ENCODE measurements at regions not wholly inside any gene's neighbourhood (a gene's known extent, or its start where the extent isn't known, plus 50 kb on each side); places are given as distances from the start of the nearest gene placed in this dataset.
"Not testable (repeated sequence)": the region's sequence is repeated elsewhere in the genome, so short reads cannot be mapped to it uniquely, and the experiment has no call there.

DNA sequence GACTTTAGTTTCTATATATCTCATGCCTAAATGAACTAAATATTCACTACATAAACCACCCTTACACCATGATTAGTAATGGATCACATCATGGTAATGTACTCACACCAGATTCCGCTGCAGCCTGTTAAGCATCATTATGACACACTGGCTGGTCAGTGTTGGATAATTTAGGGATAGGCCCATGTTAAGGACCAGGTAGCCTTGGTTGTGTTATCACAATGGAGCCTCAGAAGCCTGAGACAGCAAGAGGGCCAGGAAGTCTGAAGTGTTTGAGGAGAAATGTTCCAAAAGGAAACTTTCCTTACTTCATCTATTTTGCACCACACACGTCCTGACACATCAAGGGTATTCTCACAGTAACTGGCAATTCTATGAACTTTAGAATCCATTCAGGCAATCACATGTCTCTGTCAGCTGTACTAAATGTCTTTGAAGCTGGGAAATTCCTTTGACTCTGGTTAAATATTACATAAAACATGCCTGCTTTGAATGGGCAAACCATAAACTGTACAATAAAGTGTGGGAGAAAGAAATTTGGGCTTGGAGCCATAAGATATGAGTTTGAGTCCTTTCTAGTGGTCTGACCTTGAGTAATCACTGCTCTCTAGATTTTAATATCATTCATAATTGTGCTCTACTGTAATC is 105.3 kb upstream of the DPT start:
- Mint-ChIP-seq H3K27ac (no peak overlapping the region), H3K27me3 (peaks cover 0 to 4% of the 10 kb centered on the region in 2 donors), H3K36me3 (no peaks in the 10 kb centered on the region), H3K9me3 (peaks cover 0 to 5% of the 10 kb centered on the region in 2 donors), H3K4me1 (no peaks in the 10 kb centered on the region), H3K4me3 (no peak overlapping the region)
- DNase-seq (no peak), ATAC-seq (replicated peaks) (no peak)

DNA sequence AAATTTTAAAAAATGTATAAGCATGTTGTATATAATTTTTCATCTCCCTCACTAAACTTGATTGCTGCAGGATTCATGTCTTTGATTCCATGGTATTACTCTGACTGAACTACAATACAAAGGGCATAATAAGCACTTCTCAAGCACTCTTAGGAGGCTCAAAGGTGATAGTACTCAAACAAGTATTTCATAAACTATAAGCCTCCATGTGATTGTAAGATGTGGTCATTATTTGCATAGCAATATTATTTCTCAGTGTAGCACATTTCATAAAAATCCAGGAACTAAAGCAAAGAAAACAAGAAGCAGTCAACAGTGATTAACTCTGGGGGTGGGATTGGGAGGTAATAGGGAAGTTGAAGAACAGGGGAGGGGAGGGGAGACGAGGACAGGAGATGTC is 106.2 kb upstream of the DPT start:
- Mint-ChIP-seq H3K4me3 (no peak overlapping the region), H3K27ac (no peak overlapping the region), H3K36me3 (no peaks in the 10 kb centered on the region), H3K27me3 (peaks cover 0 to 4% of the 10 kb centered on the region in 2 donors), H3K4me1 (no peaks in the 10 kb centered on the region), H3K9me3 (peaks cover 0 to 5% of the 10 kb centered on the region in 2 donors)
- ATAC-seq (replicated peaks): no peak
- no peak for DNase-seq

DNA sequence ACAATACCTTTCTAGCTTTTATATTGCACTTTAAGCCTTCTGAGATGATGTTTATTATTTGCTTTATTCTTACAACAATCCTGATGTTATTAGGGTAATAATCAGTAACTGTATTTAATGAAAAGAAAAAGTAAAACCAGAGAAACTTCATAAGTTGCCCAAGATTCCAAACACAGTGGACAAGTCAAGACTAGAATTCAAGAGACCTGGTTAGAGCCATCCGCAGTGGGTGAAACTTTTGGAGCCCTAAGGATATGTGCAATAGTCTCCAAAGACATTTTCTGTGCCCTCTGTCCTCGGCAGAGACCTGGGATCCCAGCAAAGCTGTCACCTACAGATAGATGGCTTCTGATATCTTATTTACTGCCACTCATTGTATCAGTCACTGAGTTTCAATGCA is 106.8 kb upstream of the DPT start:
- no peaks in the 10 kb centered on the region for H3K4me1 Mint-ChIP-seq
- peaks cover 0 to 5% of the 10 kb centered on the region in 2 donors for H3K9me3 Mint-ChIP-seq
- peaks cover 0 to 4% of the 10 kb centered on the region in 2 donors for H3K27me3 Mint-ChIP-seq
- H3K36me3 Mint-ChIP-seq: no peaks in the 10 kb centered on the region
- no peak overlapping the region for H3K27ac Mint-ChIP-seq
- no peak for ATAC-seq (replicated peaks)
- no peak overlapping the region for H3K4me3 Mint-ChIP-seq
- no peak for DNase-seq

DNA sequence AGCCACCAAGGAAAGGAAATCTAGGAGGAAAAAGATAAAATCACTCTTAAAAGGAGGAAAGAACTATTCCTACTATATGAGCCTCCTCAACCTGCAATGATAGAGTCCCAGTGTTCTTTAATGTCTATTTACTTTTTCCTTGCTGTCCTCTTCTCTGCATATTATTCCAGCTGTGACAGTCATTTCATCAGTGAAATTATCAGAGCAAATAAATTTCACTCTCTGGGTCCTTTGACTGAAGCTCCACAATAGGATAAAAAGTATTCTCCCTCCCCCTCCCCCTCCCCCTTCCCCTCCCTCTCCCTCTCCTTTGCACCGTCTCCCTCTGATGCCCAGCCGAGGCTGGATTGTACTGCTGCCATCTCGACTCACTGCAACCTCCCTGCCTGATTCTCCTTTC is 107.5 kb upstream of the DPT start:
- peaks cover 0 to 5% of the 10 kb centered on the region in 2 donors for H3K9me3 Mint-ChIP-seq

DNA sequence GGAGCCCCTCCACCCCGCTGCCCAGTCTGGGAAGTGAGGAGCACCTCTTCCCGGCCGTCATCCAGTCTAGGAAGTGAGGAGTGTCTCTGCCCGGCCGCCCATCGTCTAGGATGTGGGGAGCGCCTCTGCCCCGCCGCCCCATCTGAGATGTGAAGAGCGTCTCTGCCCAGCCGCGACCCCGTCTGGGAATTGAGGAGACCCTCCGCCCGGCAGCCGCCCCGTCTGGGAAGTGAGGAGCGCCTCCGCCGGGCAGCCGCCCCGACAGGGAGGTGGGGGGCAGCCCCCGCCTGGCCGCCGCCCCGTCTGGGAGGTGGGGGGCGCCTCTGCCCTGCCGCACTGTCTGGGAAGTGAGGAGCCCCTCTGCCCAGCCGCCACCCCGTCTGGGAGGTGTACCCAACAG is 108.2 kb upstream of the DPT start:
- H3K4me3 Mint-ChIP-seq; ATAC-seq (replicated peaks); DNase-seq; H3K27ac Mint-ChIP-seq; H3K9me3 Mint-ChIP-seq; H3K27me3 Mint-ChIP-seq; H3K36me3 Mint-ChIP-seq; H3K4me1 Mint-ChIP-seq: not testable (repeated sequence)

More for the DNA sequence above, 107.5 kb upstream of the DPT start:
- Mint-ChIP-seq H3K4me3 (no peak overlapping the region), H3K27ac (no peak overlapping the region), H3K4me1 (no peaks in the 10 kb centered on the region), H3K27me3 (peaks cover 0 to 4% of the 10 kb centered on the region in 2 donors), H3K36me3 (no peaks in the 10 kb centered on the region)
- no peak for ATAC-seq (replicated peaks)
- DNase-seq: no peak

DNA sequence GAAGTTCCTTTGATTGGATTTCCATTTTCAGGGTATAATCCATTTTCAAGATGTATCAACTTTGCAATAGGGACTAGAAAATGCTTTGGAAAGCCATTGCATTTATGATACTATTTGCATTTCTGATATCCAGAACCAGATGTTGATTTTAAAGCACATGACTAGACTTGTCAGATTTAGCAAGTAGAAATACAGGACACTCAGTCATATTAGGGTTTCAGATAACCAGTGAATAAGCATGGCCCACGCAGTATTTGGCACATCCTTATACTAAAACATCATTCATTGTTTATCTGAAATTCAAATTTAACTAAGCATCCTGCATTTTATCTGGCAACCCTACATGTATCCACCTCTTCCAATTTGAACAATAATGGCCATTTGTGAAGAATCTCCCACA is 113.3 kb upstream of the DPT start:
- H3K4me3 Mint-ChIP-seq: no peak overlapping the region
- no peaks in the 10 kb centered on the region for H3K36me3 Mint-ChIP-seq
- H3K9me3 Mint-ChIP-seq: no peaks in the 10 kb centered on the region
- H3K27me3 Mint-ChIP-seq: peaks cover 3 to 6% of the 10 kb centered on the region in 2 donors
- ATAC-seq (replicated peaks) (no peak), DNase-seq (no peak)
- H3K4me1 Mint-ChIP-seq: no peaks in the 10 kb centered on the region
- H3K27ac Mint-ChIP-seq: no peak overlapping the region

DNA sequence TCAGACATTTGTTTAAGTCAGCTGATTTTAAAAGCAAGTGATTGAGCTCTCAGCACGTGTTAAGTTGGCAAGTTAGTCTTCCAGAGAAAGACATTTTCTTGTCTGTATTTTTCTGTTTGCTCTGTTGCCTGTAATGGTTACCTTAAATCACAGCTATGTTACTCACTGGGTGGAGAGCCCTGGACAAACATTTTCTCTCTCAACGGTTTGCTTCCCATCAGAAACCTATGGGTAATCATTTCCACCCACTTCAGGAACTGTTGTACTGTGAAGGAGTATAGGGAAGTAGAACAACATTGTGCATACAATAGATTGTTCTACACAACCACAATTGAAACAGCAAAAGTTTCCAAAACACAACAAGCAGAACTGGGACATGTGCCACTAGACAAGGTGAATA is 113.9 kb upstream of the DPT start:
- Mint-ChIP-seq H3K4me3 (no peak overlapping the region), H3K4me1 (no peaks in the 10 kb centered on the region), H3K9me3 (no peaks in the 10 kb centered on the region), H3K36me3 (no peaks in the 10 kb centered on the region), H3K27me3 (peaks cover 3 to 6% of the 10 kb centered on the region in 2 donors), H3K27ac (no peak overlapping the region)
- no peak for DNase-seq
- ATAC-seq (replicated peaks): no peak

DNA sequence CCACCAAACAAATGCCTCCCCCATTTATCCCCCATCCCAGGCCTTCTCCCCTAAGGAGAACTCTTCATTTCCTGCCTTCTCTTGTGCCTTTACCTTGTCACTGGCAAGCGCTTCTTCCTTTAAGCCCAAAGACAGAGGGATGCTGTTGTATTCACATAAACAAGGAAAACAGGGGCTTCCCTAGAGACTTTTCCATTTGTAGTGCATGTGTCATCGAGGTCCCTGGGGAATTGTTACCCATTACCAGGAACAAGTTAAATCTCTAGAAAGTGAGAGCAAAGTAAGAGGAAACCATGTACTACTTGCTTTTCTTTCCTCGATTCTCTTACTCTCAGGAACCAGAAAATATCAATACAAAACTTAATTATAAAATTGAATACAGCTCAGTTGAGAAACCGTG is 114.4 kb upstream of the DPT start:
- Mint-ChIP-seq H3K4me3 (no peak overlapping the region), H3K4me1 (no peaks in the 10 kb centered on the region), H3K27ac (no peak overlapping the region), H3K36me3 (no peaks in the 10 kb centered on the region), H3K9me3 (no peaks in the 10 kb centered on the region), H3K27me3 (peaks cover 3 to 10% of the 10 kb centered on the region in 2 donors)
- DNase-seq (no peak), ATAC-seq (replicated peaks) (no peak)

DNA sequence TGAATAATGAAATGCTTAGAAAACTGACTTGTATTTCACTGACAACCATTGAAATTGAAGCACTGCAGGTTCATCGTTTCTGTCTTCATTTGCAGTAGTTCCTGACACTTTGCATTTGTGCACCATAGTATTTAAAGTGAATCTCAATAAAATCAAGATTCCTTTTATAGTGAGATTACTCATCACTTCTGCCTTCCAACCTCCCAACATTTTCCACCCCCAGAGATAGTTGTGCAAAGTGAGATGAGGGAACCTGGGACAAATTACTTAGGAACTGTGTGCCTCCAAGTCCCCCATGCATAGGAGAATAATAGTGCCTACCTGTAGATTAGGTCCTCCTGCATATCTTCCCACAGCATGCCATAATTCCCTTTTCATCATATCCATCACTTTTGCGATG is 114.9 kb upstream of the DPT start:
- Mint-ChIP-seq H3K4me3 (no peak overlapping the region), H3K9me3 (no peaks in the 10 kb centered on the region), H3K27me3 (peaks cover 3 to 12% of the 10 kb centered on the region in 2 donors), H3K27ac (no peak overlapping the region), H3K4me1 (no peaks in the 10 kb centered on the region), H3K36me3 (no peaks in the 10 kb centered on the region)
- ATAC-seq (replicated peaks) (no peak), DNase-seq (no peak)

DNA sequence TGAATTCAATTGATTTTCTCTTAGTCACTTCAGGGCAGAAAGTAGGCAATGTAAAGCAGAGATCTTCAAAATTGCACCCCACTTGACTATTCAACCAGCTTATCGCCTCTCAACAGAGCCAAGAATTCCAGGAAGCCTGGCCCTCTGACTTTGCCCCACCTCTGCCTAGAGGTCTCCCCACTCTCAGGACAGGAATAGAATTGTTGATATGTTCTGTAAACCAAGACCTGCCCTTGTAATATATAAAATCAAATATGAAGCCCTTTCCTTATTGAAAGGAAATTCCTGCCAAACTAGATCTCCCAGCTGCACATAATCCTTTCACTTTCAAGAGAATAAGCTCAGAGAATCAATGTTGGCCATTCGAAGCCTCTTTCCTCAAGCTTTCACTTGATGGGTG is 116.1 kb upstream of the DPT start:
- DNase-seq: no peak
- no peak for ATAC-seq (replicated peaks)
- H3K36me3 Mint-ChIP-seq: no peaks in the 10 kb centered on the region
- H3K4me3 Mint-ChIP-seq: no peak overlapping the region
- peaks cover 8 to 12% of the 10 kb centered on the region in 2 donors for H3K27me3 Mint-ChIP-seq
- no peaks in the 10 kb centered on the region for H3K9me3 Mint-ChIP-seq
- H3K27ac Mint-ChIP-seq: no peak overlapping the region
- H3K4me1 Mint-ChIP-seq: no peaks in the 10 kb centered on the region

DNA sequence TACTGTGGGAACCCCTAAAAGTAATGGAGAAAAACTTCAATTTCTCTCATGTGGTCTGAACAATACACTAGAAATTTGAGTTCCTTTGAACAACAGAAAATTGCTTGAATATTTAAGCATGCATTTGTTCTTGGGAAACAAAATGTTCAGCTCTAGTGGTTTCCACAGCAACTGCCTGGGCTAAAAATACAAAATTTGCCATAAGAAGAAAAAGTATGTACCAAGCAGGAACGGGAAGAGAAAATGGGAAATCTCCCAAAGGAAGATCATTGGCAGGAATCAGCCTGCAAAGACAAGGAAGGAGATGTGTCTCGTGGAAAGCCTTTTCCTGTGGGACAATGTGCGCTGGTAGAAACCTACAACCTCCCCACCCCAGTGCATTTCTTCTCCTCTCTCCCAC is 119.0 kb upstream of the DPT start:
- H3K27me3 Mint-ChIP-seq: peaks cover 8 to 13% of the 10 kb centered on the region in 2 donors
- H3K27ac Mint-ChIP-seq: no peak overlapping the region
- H3K4me1 Mint-ChIP-seq: no peaks in the 10 kb centered on the region
- ATAC-seq (replicated peaks) (no peak), DNase-seq (no peak)
- no peak overlapping the region for H3K4me3 Mint-ChIP-seq
- H3K36me3 Mint-ChIP-seq: no peaks in the 10 kb centered on the region
- H3K9me3 Mint-ChIP-seq: peaks cover 0 to 4% of the 10 kb centered on the region in 2 donors

DNA sequence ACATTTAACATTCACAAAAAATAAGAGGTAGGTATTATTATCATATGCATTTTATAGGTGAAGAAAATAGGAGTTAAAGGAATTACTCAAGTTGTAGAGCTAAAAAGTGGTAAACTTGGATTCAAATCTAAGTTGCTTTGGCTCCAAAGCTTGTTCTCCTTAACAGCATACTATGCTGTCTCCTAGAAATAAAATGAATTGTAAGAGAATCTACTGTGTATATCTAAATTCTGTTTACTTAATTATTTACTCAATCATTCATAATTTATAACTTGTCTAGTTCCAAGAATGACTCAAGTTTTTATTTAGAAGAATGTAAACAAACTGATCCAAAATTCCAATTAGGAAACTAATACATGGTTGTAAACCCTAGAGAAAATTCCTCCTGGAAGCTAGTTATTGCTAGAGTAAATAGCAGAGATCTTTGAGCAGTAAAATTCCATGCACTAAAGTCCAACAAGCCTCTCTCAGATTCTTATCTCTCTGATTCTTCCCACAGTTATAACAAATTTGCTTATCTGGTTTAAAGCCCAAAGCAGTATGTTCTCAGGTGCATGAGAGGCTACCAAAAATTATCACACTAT is 132.5 kb upstream of the DPT start:
- peaks cover 12 to 13% of the 10 kb centered on the region in 2 donors for H3K9me3 Mint-ChIP-seq
- no peak overlapping the region for H3K27ac Mint-ChIP-seq
- no peaks in the 10 kb centered on the region for H3K4me1 Mint-ChIP-seq
- H3K4me3 Mint-ChIP-seq: no peak overlapping the region
- H3K27me3 Mint-ChIP-seq: peaks cover 0 to 4% of the 10 kb centered on the region in 2 donors
- peaks cover 0 to 1% of the 10 kb centered on the region in 2 donors for H3K36me3 Mint-ChIP-seq
- DNase-seq (no peak), ATAC-seq (replicated peaks) (no peak)

DNA sequence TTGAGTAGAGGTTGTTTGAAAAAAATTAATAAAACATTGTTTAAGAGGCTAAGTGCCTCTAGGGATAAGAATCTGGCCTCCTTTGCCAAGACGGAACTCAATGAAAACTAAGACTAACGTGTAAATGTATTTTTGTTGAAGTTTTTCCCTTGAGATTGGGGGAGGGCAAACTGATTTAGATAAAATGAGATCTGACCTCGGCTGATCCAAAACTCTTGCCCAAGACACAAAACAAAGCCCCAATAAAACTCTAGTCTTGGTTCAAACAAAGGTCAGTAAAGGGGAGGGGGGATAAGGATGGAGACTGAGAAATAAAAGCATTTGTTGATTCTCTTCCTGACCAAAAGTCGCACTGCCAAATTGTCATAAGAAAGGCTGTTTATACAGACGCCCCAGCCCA is 134.8 kb upstream of the DPT start:
- DNase-seq: no peak
- ATAC-seq (replicated peaks): no peak
- H3K27ac Mint-ChIP-seq: no peak overlapping the region
- peaks cover 0 to 4% of the 10 kb centered on the region in 2 donors for H3K27me3 Mint-ChIP-seq
- no peak overlapping the region for H3K4me3 Mint-ChIP-seq
- H3K36me3 Mint-ChIP-seq: no peaks in the 10 kb centered on the region
- H3K4me1 Mint-ChIP-seq: no peaks in the 10 kb centered on the region
- H3K9me3 Mint-ChIP-seq: peaks cover 14 to 15% of the 10 kb centered on the region in 2 donors

DNA sequence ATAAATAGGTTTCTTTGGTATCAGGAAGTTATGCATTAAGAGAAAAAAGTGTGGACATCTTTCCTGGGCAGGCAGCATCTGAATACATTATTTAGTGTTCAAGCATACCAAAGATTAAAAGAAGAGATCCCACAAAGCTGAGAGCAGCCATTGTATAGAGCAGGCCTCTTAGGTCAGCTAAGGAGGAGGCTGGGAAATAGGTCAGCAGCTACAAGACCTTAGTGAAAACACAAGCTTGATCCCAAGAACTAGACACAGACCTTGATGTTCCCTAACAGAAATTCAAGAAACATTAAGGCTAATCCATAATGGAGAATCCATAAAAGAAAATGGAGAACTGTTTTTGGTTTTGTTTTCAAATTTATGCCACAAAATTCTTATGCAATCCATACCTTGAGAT is 135.3 kb upstream of the DPT start:
- H3K36me3 Mint-ChIP-seq: no peaks in the 10 kb centered on the region
- no peak for DNase-seq
- H3K4me3 Mint-ChIP-seq: no peak overlapping the region
- H3K27me3 Mint-ChIP-seq: peaks cover 0 to 4% of the 10 kb centered on the region in 2 donors
- H3K4me1 Mint-ChIP-seq: no peaks in the 10 kb centered on the region
- no peak for ATAC-seq (replicated peaks)
- H3K9me3 Mint-ChIP-seq: peaks cover 13 to 14% of the 10 kb centered on the region in 2 donors
- H3K27ac Mint-ChIP-seq: no peak overlapping the region

DNA sequence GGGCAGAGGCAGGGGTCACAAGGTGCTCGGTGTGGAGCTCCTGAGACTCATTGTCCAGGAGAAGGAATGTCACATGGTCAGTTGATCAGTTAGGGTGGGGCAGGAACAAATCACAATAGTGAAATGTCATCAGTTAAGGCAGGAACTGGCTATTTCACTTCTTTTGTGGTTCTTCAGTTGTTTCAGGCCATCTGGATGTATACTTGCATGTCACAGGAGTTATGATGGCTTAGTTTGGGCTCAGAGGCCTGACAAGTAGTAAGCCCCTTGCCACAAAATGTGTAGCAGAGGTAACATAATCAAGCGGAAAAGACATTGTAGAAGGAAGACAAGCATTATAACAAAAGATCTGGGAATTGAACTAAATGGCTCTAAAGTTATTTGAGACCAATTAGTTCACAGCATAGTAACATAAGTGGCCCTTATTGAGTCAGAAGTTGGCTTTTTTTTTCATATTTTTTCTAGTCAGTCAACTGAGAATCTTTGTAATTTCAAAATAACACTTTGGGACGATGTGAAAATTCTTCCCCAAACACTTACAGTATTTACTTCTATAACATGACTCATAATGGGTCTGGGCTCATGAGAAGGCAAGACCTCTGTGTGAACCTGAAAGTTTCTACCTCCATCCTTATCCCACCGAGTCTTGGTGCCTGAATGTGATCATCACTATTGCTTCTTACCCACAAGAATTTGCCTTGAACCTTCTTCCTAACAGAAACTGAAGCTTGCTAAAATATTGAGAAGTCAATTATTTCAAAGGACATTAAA is 137.0 kb upstream of the DPT start:
- no peaks in the 10 kb centered on the region for H3K27me3 Mint-ChIP-seq
- ATAC-seq (replicated peaks) (no peak), DNase-seq (no peak)
- H3K4me1 Mint-ChIP-seq: no peaks in the 10 kb centered on the region
- no peak overlapping the region for H3K27ac Mint-ChIP-seq
- peaks cover 10 to 13% of the 10 kb centered on the region in 2 donors for H3K9me3 Mint-ChIP-seq
- H3K4me3 Mint-ChIP-seq: no peak overlapping the region
- no peaks in the 10 kb centered on the region for H3K36me3 Mint-ChIP-seq

Measured in stimulated activated naive B cell treated with anti-CD40 and anti-IgM and Interleukin-4, amounts not matched to agents 10 μg/mL and 1 μg/mL and 100 μg/mL, for 72 hours (primary cell).